A673 (cell line): ENCODE measurements at regions not wholly inside any gene's neighbourhood (a gene's known extent, or its start where the extent isn't known, plus 50 kb on each side); places are given as distances from the start of the nearest gene placed in this dataset.

Experiments used
- BruUV-seq: library from RNA; stranded (reverse); fragments of 400-500 nt; replicated peaks from 2 replicates; lab custom pipeline; 2021; lab: Mats Ljungman, UMichigan
- CTCF ChIA-PET: fragments of 300-600 bp; sonication (Branson Sonifier 250); formaldehyde crosslinking; loops from one replicate; lab custom pipeline; 2022; ENCODE audit warnings: antibody characterized with exemption; lab: Charles Lee
- POLR2A ChIA-PET: fragments of 300-600 bp; sonication (Branson Sonifier 250); formaldehyde crosslinking; loops from one replicate; lab custom pipeline; 2022; ENCODE audit warnings: antibody characterized with exemption; ENCODE audit not compliant: low non-redundant PET; lab: Charles Lee
- DNase-seq: peaks from one replicate; pipeline ENCODE4 v3.0.0-alpha.2; 2015; ENCODE audit warnings: low spot score
- H3K27ac ChIP-seq: fragments of 200-600 bp; sonication (generic); 2 replicates; pipeline ENCODE4 v1.5.1; 2016; ENCODE audit warnings: mixed run types, low read depth, mild to moderate bottlenecking, mixed read lengths, antibody characterized with exemption, low read length; ENCODE audit not compliant: poor library complexity, severe bottlenecking
- H3K27me3 ChIP-seq: fragments of 200-600 bp; sonication (generic); replicated peaks from 2 replicates; pipeline ENCODE4 v1.6.1; 2017; ENCODE audit warnings: mixed run types, low read depth, mild to moderate bottlenecking, mixed read lengths, antibody characterized with exemption, low read length; ENCODE audit not compliant: insufficient read depth, poor library complexity
- H3K36me3 ChIP-seq: fragments of 200-600 bp; sonication (generic); 2 replicates; pipeline ENCODE4 v1.6.1; 2016; ENCODE audit warnings: mixed run types, mild to moderate bottlenecking, mixed read lengths, antibody characterized with exemption, low read length; ENCODE audit not compliant: insufficient read depth, poor library complexity, severe bottlenecking
- H3K4me1 ChIP-seq: fragments of 200-600 bp; sonication (generic); 2 replicates; pipeline ENCODE4 v1.6.1; 2017; ENCODE audit warnings: mixed run types, mild to moderate bottlenecking, mixed read lengths, antibody characterized with exemption, low read length; ENCODE audit not compliant: insufficient read depth, poor library complexity, severe bottlenecking
- H3K4me3 ChIP-seq: fragments of 200-600 bp; sonication (generic); 2 replicates; pipeline ENCODE4 v1.5.1; 2016; ENCODE audit warnings: low read depth, mixed run types, mild to moderate bottlenecking, mixed read lengths, low read length; ENCODE audit not compliant: poor library complexity, severe bottlenecking
- H3K9me3 ChIP-seq: fragments of 200-600 bp; sonication (generic); 2 replicates; pipeline ENCODE4 v1.6.1; 2016; ENCODE audit warnings: mixed run types, low read depth, mild to moderate bottlenecking, mixed read lengths, antibody characterized with exemption, low read length; ENCODE audit not compliant: poor library complexity, severe bottlenecking
- EZH2 ChIP-seq: fragments of 200-600 bp; sonication (generic); IDR thresholded peaks from 2 replicates; pipeline ENCODE4 v1.6.1; 2017; ENCODE audit warnings: borderline replicate concordance, low read depth, mild to moderate bottlenecking, mixed read lengths, antibody characterized with exemption, low read length; ENCODE audit not compliant: poor library complexity, severe bottlenecking
- intact Hi-C: fragments of 100-400 bp; cut with micrococcal nuclease; formaldehyde crosslinking; loops from one replicate; pipeline ENCODE4 v1.10.0; 2022; ENCODE audit not compliant: unreplicated experiment
- TF ChIP-seq, protein P1 (sequence below): fragments of 300-800, 200-600 bp; sonication (generic); conservative IDR thresholded peaks from 2 replicates; pipeline ENCODE4 v1.5.1; 2017; ENCODE audit warnings: low read depth, mild to moderate bottlenecking, antibody characterized with exemption, low read length, moderate library complexity, mixed read lengths

DNA sequence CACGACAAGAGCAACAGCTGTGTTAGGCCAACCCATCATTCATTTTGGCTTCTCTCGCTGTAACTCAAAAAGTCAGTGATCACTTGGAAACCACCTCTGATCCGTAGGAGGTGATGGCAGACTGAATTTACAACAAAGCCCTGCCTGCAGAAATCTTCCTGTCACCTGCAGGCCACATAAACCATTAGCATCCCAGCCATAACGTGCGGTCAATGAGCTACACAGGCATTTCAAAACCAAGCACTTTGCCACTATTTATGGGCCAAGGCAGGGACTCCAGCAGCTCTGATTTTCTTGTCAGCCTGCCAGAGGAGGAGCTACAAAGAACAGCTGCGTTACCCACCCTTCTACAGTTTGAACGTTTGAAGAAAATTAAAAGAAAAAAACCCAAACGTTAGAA, 228.1 kb upstream of the PPARGC1A start:
- DNase-seq, result no peak
- Histone ChIP-seq H3K27ac (no peak overlapping the region), H3K27me3 (peaks cover 18% of the 10 kb centered on the region), H3K4me1 (no peaks in the 10 kb centered on the region), H3K36me3 (no peaks in the 10 kb centered on the region), H3K4me3 (no peak overlapping the region), H3K9me3 (no peaks in the 10 kb centered on the region)
- ChIA-PET CTCF (no interaction called here), POLR2A (no interaction called here)
- TF ChIP-seq EZH2, result no peak
- TF ChIP-seq, protein P1, sequence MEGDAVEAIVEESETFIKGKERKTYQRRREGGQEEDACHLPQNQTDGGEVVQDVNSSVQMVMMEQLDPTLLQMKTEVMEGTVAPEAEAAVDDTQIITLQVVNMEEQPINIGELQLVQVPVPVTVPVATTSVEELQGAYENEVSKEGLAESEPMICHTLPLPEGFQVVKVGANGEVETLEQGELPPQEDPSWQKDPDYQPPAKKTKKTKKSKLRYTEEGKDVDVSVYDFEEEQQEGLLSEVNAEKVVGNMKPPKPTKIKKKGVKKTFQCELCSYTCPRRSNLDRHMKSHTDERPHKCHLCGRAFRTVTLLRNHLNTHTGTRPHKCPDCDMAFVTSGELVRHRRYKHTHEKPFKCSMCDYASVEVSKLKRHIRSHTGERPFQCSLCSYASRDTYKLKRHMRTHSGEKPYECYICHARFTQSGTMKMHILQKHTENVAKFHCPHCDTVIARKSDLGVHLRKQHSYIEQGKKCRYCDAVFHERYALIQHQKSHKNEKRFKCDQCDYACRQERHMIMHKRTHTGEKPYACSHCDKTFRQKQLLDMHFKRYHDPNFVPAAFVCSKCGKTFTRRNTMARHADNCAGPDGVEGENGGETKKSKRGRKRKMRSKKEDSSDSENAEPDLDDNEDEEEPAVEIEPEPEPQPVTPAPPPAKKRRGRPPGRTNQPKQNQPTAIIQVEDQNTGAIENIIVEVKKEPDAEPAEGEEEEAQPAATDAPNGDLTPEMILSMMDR, result no peak
- intact Hi-C loops, result no loop called here
- no TSS peak for BruUV-seq

DNA sequence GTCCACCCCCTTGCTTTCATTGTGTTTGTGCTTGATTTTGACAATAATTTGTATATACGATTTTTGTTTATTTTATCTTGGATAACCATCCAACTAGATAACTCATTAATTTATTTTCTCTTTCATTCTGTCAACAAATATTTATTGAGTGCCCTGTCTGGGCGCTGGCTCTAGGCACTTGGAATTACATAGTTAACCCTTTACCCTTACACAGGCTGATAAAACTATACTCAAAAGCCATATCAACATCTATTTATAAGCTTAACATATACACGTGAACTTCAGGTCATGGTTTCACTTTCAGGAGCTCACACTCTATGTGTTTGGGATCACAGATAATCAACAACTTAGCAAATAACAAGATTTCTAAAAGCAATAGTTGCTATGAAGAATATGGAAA, 226.3 kb upstream of the PPARGC1A start:
- no peaks in the 10 kb centered on the region for H3K9me3 ChIP-seq
- H3K36me3 ChIP-seq, result no peaks in the 10 kb centered on the region
- TF ChIP-seq EZH2, result no peak
- ChIA-PET CTCF (no interaction called here), POLR2A (no interaction called here)
- no peak for DNase-seq
- intact Hi-C loops, result no loop called here
- no peak overlapping the region for H3K4me3 ChIP-seq
- peaks cover 15% of the 10 kb centered on the region for H3K27me3 ChIP-seq
- no peaks in the 10 kb centered on the region for H3K4me1 ChIP-seq
- H3K27ac ChIP-seq, result no peak overlapping the region
- BruUV-seq, result no TSS peak

DNA sequence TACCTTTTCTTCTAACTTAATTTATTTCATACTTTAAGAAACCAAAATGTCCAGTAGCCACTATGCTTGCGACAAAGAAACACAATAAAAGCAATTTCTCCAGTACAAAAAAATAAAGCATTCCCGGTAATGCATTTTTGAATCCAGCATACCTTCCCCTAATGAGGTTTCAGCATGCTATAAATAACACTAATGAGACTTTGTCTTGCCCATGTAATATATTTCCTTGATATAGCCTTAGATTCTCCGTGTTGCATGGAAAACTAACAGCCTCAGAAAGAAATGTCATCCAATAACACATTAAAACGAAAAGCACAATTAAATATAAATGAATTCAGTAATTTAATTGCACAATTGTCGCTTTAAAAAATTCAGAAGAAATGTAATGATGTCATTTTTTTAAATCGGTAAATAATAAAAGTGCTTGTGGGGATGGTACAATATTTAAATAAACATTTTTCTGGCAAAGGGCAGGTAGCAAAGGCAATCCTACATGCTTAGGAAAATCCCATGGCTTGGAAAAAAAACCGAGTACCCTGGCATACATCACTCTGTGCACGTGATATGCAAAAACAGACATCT, 225.2 kb upstream of the PPARGC1A start:
- H3K27ac ChIP-seq, result no peak overlapping the region
- no TSS peak for BruUV-seq
- no peaks in the 10 kb centered on the region for H3K9me3 ChIP-seq
- DNase-seq, result no peak
- intact Hi-C loops, result no loop called here
- peaks cover 12% of the 10 kb centered on the region for H3K27me3 ChIP-seq
- H3K36me3 ChIP-seq, result no peaks in the 10 kb centered on the region
- no peak overlapping the region for H3K4me3 ChIP-seq
- TF ChIP-seq, protein P1, result no peak
- TF ChIP-seq EZH2, result no peak
- ChIA-PET CTCF (no interaction called here), POLR2A (no interaction called here)
- no peaks in the 10 kb centered on the region for H3K4me1 ChIP-seq

DNA sequence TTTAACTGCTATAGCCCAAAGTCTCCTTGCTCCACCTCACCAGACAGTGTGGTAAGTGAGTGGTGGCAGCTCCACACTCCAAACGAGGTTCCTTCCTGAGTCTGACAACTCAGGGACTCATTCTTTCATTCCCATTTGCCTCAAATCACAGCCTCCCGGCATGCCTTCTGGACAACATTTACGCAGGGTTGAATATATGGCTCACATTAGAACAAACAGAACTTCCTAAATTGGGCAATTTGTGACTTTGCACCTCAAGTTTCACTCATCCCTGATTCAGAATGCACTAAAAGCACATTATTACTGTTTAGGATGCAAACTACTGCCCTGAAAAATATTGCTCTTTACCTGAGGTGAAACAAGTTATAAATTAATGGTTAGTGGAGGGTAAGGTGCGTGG, 224.6 kb upstream of the PPARGC1A start:
- Histone ChIP-seq H3K4me3 (no peak overlapping the region), H3K4me1 (no peaks in the 10 kb centered on the region), H3K36me3 (no peaks in the 10 kb centered on the region), H3K27ac (no peak overlapping the region), H3K9me3 (no peaks in the 10 kb centered on the region), H3K27me3 (peaks cover 12% of the 10 kb centered on the region)
- DNase-seq, result no peak
- no TSS peak for BruUV-seq
- CTCF ChIA-PET, result interaction anchor here (0.6 kb wide), 1 partner anchor 1275 kb away, joined by 4 read pairs; no protein-coding TSS in a partner anchor
- TF ChIP-seq, protein P1, result no peak
- no peak for TF ChIP-seq EZH2
- intact Hi-C loops, result no loop called here
- POLR2A ChIA-PET, result no interaction called here
